H9 (cell line): ENCODE measurements at regions not wholly inside any gene's neighbourhood (a gene's known extent, or its start where the extent isn't known, plus 50 kb on each side); places are given as distances from the start of the nearest gene placed in this dataset.

Source experiments
- DNase-seq: peaks from one replicate; pipeline ENCODE4 v3.0.0-alpha.2; 2017
- H2AFZ ChIP-seq: one replicate; pipeline ENCODE4 v1.6.1; 2013; ENCODE audit warnings: mild to moderate bottlenecking, low read length, control low read depth, moderate library complexity
- H2AK5ac ChIP-seq: 2 replicates; pipeline ENCODE4 v1.6.1; 2013; ENCODE audit warnings: low read length, control low read depth, mixed read lengths; ENCODE audit not compliant: insufficient read length
- H2BK120ac ChIP-seq: one replicate; pipeline ENCODE4 v1.6.1; 2013; ENCODE audit warnings: low read depth, mild to moderate bottlenecking, low read length, control low read depth, inconsistent platforms; ENCODE audit not compliant: poor library complexity, severe bottlenecking
- H2BK12ac ChIP-seq: 2 replicates; pipeline ENCODE4 v1.6.1; 2013; ENCODE audit warnings: low read length, control low read depth, mixed read lengths, low read depth; ENCODE audit not compliant: insufficient read length
- H2BK15ac ChIP-seq: 2 replicates; pipeline ENCODE4 v1.6.1; 2013; ENCODE audit warnings: low read depth, low read length, control low read depth
- H2BK20ac ChIP-seq: one replicate; pipeline ENCODE4 v1.6.1; 2013; ENCODE audit warnings: low read depth, mild to moderate bottlenecking, low read length, control low read depth, inconsistent platforms; ENCODE audit not compliant: poor library complexity, severe bottlenecking
- H2BK5ac ChIP-seq: 2 replicates; pipeline ENCODE4 v1.6.1; 2013; ENCODE audit warnings: low read length, control low read depth, mixed read lengths; ENCODE audit not compliant: insufficient read length
- H3K14ac ChIP-seq: 2 replicates; pipeline ENCODE4 v1.6.1; 2013; ENCODE audit warnings: low read length, control low read depth; ENCODE audit not compliant: insufficient read depth
- H3K18ac ChIP-seq: 2 replicates; pipeline ENCODE4 v1.6.1; 2013; ENCODE audit warnings: low read depth, mild to moderate bottlenecking, mixed read lengths, low read length, control low read depth; ENCODE audit not compliant: insufficient read length
- H3K23ac ChIP-seq: 2 replicates; pipeline ENCODE4 v1.6.1; 2013; ENCODE audit warnings: low read length, control low read depth, mixed read lengths, low read depth; ENCODE audit not compliant: insufficient read length
- H3K23me2 ChIP-seq: 2 replicates; pipeline ENCODE4 v1.6.1; 2013; ENCODE audit warnings: low read depth, mild to moderate bottlenecking, mixed read lengths, low read length, control low read depth; ENCODE audit not compliant: insufficient read length, poor library complexity, severe bottlenecking
- H3K27ac ChIP-seq: 2 replicates; pipeline ENCODE4 v1.5.1; 2013; ENCODE audit warnings: low read length, control low read depth, mixed read lengths, low read depth; ENCODE audit not compliant: insufficient read length
- H3K27me3 ChIP-seq: 2 replicates; pipeline ENCODE4 v1.6.1; 2013; ENCODE audit warnings: low read length, control low read depth, inconsistent platforms; ENCODE audit not compliant: insufficient read depth
- H3K4ac ChIP-seq: 2 replicates; pipeline ENCODE4 v1.6.1; 2013; ENCODE audit warnings: low read depth, mild to moderate bottlenecking, control low read depth, inconsistent platforms, low read length, moderate library complexity
- H3K4me1 ChIP-seq: 2 replicates; pipeline ENCODE4 v1.6.1; 2013; ENCODE audit warnings: low read length, control low read depth, inconsistent platforms; ENCODE audit not compliant: insufficient read depth
- H3K4me2 ChIP-seq: 2 replicates; pipeline ENCODE4 v1.6.1; 2013; ENCODE audit warnings: low read length, control low read depth, mixed read lengths; ENCODE audit not compliant: insufficient read length, insufficient read depth
- H3K56ac ChIP-seq: 2 replicates; pipeline ENCODE4 v1.6.1; 2013; ENCODE audit warnings: low read depth, mild to moderate bottlenecking, mixed read lengths, low read length, control low read depth; ENCODE audit not compliant: insufficient read length
- H3K79me1 ChIP-seq: 2 replicates; pipeline ENCODE4 v1.6.1; 2013; ENCODE audit warnings: low read depth, mild to moderate bottlenecking, moderate library complexity, low read length, control low read depth, inconsistent platforms; ENCODE audit not compliant: insufficient read depth, poor library complexity, severe bottlenecking
- H3K79me2 ChIP-seq: 2 replicates; pipeline ENCODE4 v1.6.1; 2013; ENCODE audit warnings: low read length, control low read depth, inconsistent platforms; ENCODE audit not compliant: insufficient read depth
- H3K9ac ChIP-seq: 2 replicates; pipeline ENCODE4 v1.6.1; 2013; ENCODE audit warnings: low read length, control low read depth, mixed read lengths; ENCODE audit not compliant: insufficient read length; ENCODE audit errors: extremely low read depth
- H3K9me3 ChIP-seq: one replicate; pipeline ENCODE4 v1.6.1; 2013; ENCODE audit warnings: low read depth, low read length, inconsistent platforms; ENCODE audit not compliant: control insufficient read depth
- H3T11ph ChIP-seq: one replicate; pipeline ENCODE4 v1.6.1; 2013; ENCODE audit warnings: mild to moderate bottlenecking, low read length, control low read depth, inconsistent platforms
- H4K20me1 ChIP-seq: one replicate; pipeline ENCODE4 v1.6.1; 2013; ENCODE audit not compliant: control insufficient read depth, insufficient read length, insufficient read depth
- H4K5ac ChIP-seq: 2 replicates; pipeline ENCODE4 v1.6.1; 2013; ENCODE audit warnings: low read depth, mild to moderate bottlenecking, mixed read lengths, low read length, control low read depth; ENCODE audit not compliant: insufficient read length
- H4K8ac ChIP-seq: replicated peaks from 2 replicates; pipeline ENCODE4 v1.6.1; 2013; ENCODE audit warnings: low read length, control low read depth, mixed read lengths, low read depth; ENCODE audit not compliant: insufficient read length
- H4K91ac ChIP-seq: 2 replicates; pipeline ENCODE4 v1.6.1; 2013; ENCODE audit warnings: low read depth, mild to moderate bottlenecking, moderate library complexity, mixed read lengths, low read length, control low read depth; ENCODE audit not compliant: insufficient read length
- H3K27ac Mint-ChIP-seq, 3 experiments: 2 replicates in 2 of 3; 3 replicates in 1 of 3; pipeline ENCODE4 v1.8.0; 2020 to 2021; ENCODE audit warnings: mixed read lengths in 3 of 3, mild to moderate bottlenecking in 1 of 3, moderate library complexity in 1 of 3
- H3K27me3 Mint-ChIP-seq: 2 replicates; pipeline ENCODE4 v1.8.0; 2021; ENCODE audit warnings: low read depth, mild to moderate bottlenecking, moderate library complexity, mixed read lengths
- H3K36me3 Mint-ChIP-seq, 3 experiments: 2 replicates in 2 of 3; 3 replicates in 1 of 3; pipeline ENCODE4 v1.8.0; 2020 to 2021; ENCODE audit warnings: low read depth in 3 of 3, mixed read lengths in 3 of 3; ENCODE audit not compliant: insufficient read depth in 1 of 3
- H3K4me1 Mint-ChIP-seq, 2 experiments: 2 replicates each; pipeline ENCODE4 v1.8.0; 2020; ENCODE audit warnings: mixed read lengths in 2 of 2
- H3K4me3 Mint-ChIP-seq, 2 experiments: 2 replicates in 1 of 2; 3 replicates in 1 of 2; pipeline ENCODE4 v1.8.0; 2020 to 2021; ENCODE audit warnings: mild to moderate bottlenecking in 2 of 2, mixed read lengths in 2 of 2, moderate library complexity in 1 of 2
- H3K9me3 Mint-ChIP-seq, 2 experiments: 2 replicates in 1 of 2; 3 replicates in 1 of 2; pipeline ENCODE4 v1.8.0; 2020; ENCODE audit warnings: mild to moderate bottlenecking in 2 of 2, mixed read lengths in 2 of 2, moderate library complexity in 1 of 2
- CTCF ChIP-seq: fragments of 200-600 bp; sonication (generic); conservative IDR thresholded peaks from 3 replicates; pipeline ENCODE4 v1.8.0; 2021; ENCODE audit warnings: antibody characterized with exemption, mild to moderate bottlenecking
- WGBS: extraction: QIAGEN DNeasy Blood & Tissue Kit; methylation state at CpG from one replicate; pipeline ENCODE4 v1.1.7; 2013; ENCODE audit warnings: missing lambda C conversion rate, low lambda C conversion rate, mixed read lengths; ENCODE audit not compliant: insufficient read length; ENCODE audit errors: extremely low coverage; 5-methylcytosine and 5-hydroxymethylcytosine counted together

DNA sequence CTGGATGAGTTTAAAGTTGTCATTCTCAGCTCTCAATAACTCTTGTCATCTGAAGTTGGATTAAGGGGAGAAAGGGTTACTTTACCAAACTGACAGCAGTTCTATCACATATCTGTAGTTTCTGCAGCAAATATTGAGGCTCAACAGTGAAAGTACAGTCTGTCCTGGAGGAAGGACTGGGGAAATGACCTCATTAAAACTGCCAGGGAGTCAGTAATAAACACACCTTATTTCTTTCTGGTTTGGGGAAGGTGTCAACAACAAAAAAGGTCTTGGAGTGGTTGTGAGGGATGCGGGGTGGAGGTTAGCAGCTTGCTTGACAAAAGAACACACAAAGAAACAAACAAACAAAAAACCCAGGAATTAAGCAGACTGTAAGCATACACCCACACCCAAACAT lies 1418.0 kb downstream of the STIM2 start:
- H3K27me3 Mint-ChIP-seq = no peaks in the 10 kb centered on the region
- H4K91ac ChIP-seq = no peak overlapping the region
- no peak overlapping the region for H2BK15ac ChIP-seq
- no peak overlapping the region for H2BK20ac ChIP-seq
- no peaks in the 10 kb centered on the region for H3K79me2 ChIP-seq
- no peaks in the 10 kb centered on the region for H3K79me1 ChIP-seq
- H3K56ac ChIP-seq = no peak overlapping the region
- H3K4ac ChIP-seq = no peak overlapping the region
- no peak overlapping the region for H3K4me3 Mint-ChIP-seq
- no peaks in the 10 kb centered on the region for H4K20me1 ChIP-seq
- H3K9ac ChIP-seq = no peak overlapping the region
- no CpG with 5 or more reads among the region's 1 CpG for WGBS
- H3T11ph ChIP-seq = no peak overlapping the region
- no peak overlapping the region for H4K8ac ChIP-seq
- H2BK12ac ChIP-seq = no peak overlapping the region
- no peak overlapping the region for H4K5ac ChIP-seq
- H2AK5ac ChIP-seq = no peak overlapping the region
- no peak overlapping the region for H2BK5ac ChIP-seq
- H3K9me3 ChIP-seq = no peaks in the 10 kb centered on the region
- H3K9me3 Mint-ChIP-seq = peaks cover 11 to 14% of the 10 kb centered on the region in 2 experiments
- H3K4me1 Mint-ChIP-seq = peaks cover 25 to 32% of the 10 kb centered on the region in 2 experiments
- H3K27me3 ChIP-seq = no peaks in the 10 kb centered on the region
- no peak for TF ChIP-seq CTCF
- no peak overlapping the region for H3K14ac ChIP-seq
- H3K27ac Mint-ChIP-seq = no peak overlapping the region
- peaks cover 2 to 13% (median 6%) of the 10 kb centered on the region in 3 experiments; a peak in 4 of 7 replicates for H3K36me3 Mint-ChIP-seq
- peak overlapping the region; percentile 8 for H2AFZ ChIP-seq
- no peak overlapping the region for H3K27ac ChIP-seq
- H3K18ac ChIP-seq = no peak overlapping the region
- no peak overlapping the region for H3K4me2 ChIP-seq
- H2BK120ac ChIP-seq = no peak overlapping the region
- DNase-seq = no peak
- no peaks in the 10 kb centered on the region for H3K4me1 ChIP-seq
- H3K23me2 ChIP-seq = no peaks in the 10 kb centered on the region
- H3K23ac ChIP-seq = no peak overlapping the region
